ENCODE measurements at regions not wholly inside any gene's neighbourhood (a gene's known extent, or its start where the extent isn't known, plus 50 kb on each side); places are given as distances from the start of the nearest gene placed in this dataset.

DNA sequence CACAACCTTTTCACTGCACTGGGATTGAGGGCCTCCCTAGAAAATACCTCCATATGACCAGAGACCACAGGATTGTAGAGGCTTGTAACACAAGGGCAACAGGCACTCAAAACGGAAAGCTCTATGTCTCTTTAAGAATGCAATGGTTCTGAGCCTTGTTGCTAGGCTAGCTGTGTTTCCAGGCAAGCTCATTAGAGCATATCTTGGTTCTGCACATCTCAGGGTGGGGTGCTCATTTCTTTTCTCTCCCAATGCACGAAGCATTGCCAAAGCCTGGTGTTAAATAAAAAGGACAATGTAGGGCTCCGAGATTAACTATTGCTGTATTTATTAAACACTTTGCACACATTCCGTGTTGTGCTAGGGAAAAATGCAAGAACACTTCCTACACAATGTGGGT is 315.9 kb downstream of the PRDM2 start:
- Histone ChIP-seq H3K27me3 (ENCODE audit: insufficient read depth, low read length, poor library complexity) (no peaks in the 10 kb centered on the region), H3K23ac (ENCODE audit: low read length) (no peak overlapping the region), H3K79me2 (ENCODE audit: control insufficient read depth, insufficient read depth, low read length) (no peaks in the 10 kb centered on the region), H3K36me3 (ENCODE audit: control insufficient read depth, insufficient read depth, low read length) (no peaks in the 10 kb centered on the region), H3K4ac (ENCODE audit: low read depth, low read length) (no peak overlapping the region), H3K4me1 (ENCODE audit: control insufficient read depth, low read depth, low read length) (no peaks in the 10 kb centered on the region), H3K27ac (ENCODE audit: low read depth, low read length) (no peak overlapping the region), H4K8ac (ENCODE audit: low read depth, low read length) (no peak overlapping the region), H3K4me3 (ENCODE audit: low read length) (no peak overlapping the region), H3K9ac (ENCODE audit: low read length) (no peak overlapping the region), H3K18ac (ENCODE audit: low read length) (no peak overlapping the region), H2BK120ac (ENCODE audit: low read depth, low read length) (no peak overlapping the region), H4K5ac (ENCODE audit: low read length) (no peak overlapping the region), H2BK15ac (replicated peaks; ENCODE audit: low read depth) (no peak overlapping the region), H3K4me2 (ENCODE audit: low read length) (no peak overlapping the region), H2AK5ac (ENCODE audit: low read length) (no peak overlapping the region), H2BK5ac (ENCODE audit: low read length) (no peak overlapping the region), H3K56ac (ENCODE audit: low read length) (no peak overlapping the region), H3K79me1 (ENCODE audit: low read length) (no peaks in the 10 kb centered on the region)
- no CpG with 5 or more reads among the region's 4 CpGs for WGBS (ENCODE audit: extremely low coverage, insufficient coverage, low lambda C conversion rate)
- no peak for DNase-seq

- no peaks in the 10 kb centered on the region for H3K4me1 ChIP-seq (ENCODE audit: control insufficient read depth, low read depth, low read length)
- no peak overlapping the region for H3K27ac ChIP-seq (ENCODE audit: low read depth, low read length)
- WGBS (ENCODE audit: extremely low coverage, insufficient coverage, low lambda C conversion rate), result no CpG with 5 or more reads among the region's 7 CpGs
- no peak overlapping the region for H3K18ac ChIP-seq (ENCODE audit: low read length)
- no peak overlapping the region for H2AK5ac ChIP-seq (ENCODE audit: low read length)
- no peaks in the 10 kb centered on the region for H3K36me3 ChIP-seq (ENCODE audit: control insufficient read depth, insufficient read depth, low read length)
- H3K4ac ChIP-seq (ENCODE audit: low read depth, low read length), result no peak overlapping the region
- H2BK5ac ChIP-seq (ENCODE audit: low read length), result no peak overlapping the region
- H3K4me2 ChIP-seq (ENCODE audit: low read length), result no peak overlapping the region
- no peak overlapping the region for H3K4me3 ChIP-seq (ENCODE audit: low read length)
- H3K27me3 ChIP-seq (ENCODE audit: insufficient read depth, low read length, poor library complexity), result no peaks in the 10 kb centered on the region
- H3K79me2 ChIP-seq (ENCODE audit: control insufficient read depth, insufficient read depth, low read length), result no peaks in the 10 kb centered on the region
- H3K79me1 ChIP-seq (ENCODE audit: low read length), result no peaks in the 10 kb centered on the region
- no peak overlapping the region for H4K5ac ChIP-seq (ENCODE audit: low read length)
- no peak overlapping the region for H4K8ac ChIP-seq (ENCODE audit: low read depth, low read length)
- no peak overlapping the region for H3K9ac ChIP-seq (ENCODE audit: low read length)
- no peak overlapping the region for H2BK120ac ChIP-seq (ENCODE audit: low read depth, low read length)
- DNase-seq, result no peak
- no peak overlapping the region for H3K23ac ChIP-seq (ENCODE audit: low read length)
- H2BK15ac ChIP-seq (replicated peaks; ENCODE audit: low read depth), result no peak overlapping the region
- H3K56ac ChIP-seq (ENCODE audit: low read length), result no peak overlapping the region
These were observed 317.6 kb downstream of the PRDM2 start for GRCh38 chr1:14017531-14017961.

- Histone ChIP-seq H3K79me2 (ENCODE audit: control insufficient read depth, insufficient read depth, low read length) (no peaks in the 10 kb centered on the region), H3K27ac (ENCODE audit: low read depth, low read length) (no peak overlapping the region), H3K4me1 (ENCODE audit: control insufficient read depth, low read depth, low read length) (no peaks in the 10 kb centered on the region), H3K56ac (ENCODE audit: low read length) (no peak overlapping the region), H3K4me3 (ENCODE audit: low read length) (no peak overlapping the region), H2BK5ac (ENCODE audit: low read length) (no peak overlapping the region), H2BK120ac (ENCODE audit: low read depth, low read length) (no peak overlapping the region), H2AK5ac (ENCODE audit: low read length) (no peak overlapping the region), H4K8ac (ENCODE audit: low read depth, low read length) (no peak overlapping the region), H4K5ac (ENCODE audit: low read length) (no peak overlapping the region), H3K9ac (ENCODE audit: low read length) (no peak overlapping the region), H3K27me3 (ENCODE audit: insufficient read depth, low read length, poor library complexity) (no peaks in the 10 kb centered on the region), H3K4ac (ENCODE audit: low read depth, low read length) (no peak overlapping the region), H3K18ac (ENCODE audit: low read length) (no peak overlapping the region), H3K36me3 (ENCODE audit: control insufficient read depth, insufficient read depth, low read length) (no peaks in the 10 kb centered on the region), H3K23ac (ENCODE audit: low read length) (no peak overlapping the region), H3K4me2 (ENCODE audit: low read length) (no peak overlapping the region), H3K79me1 (ENCODE audit: low read length) (no peaks in the 10 kb centered on the region), H2BK15ac (replicated peaks; ENCODE audit: low read depth) (no peak overlapping the region)
- no peak for DNase-seq
- no CpG with 5 or more reads among the region's 1 CpG for WGBS (ENCODE audit: extremely low coverage, insufficient coverage, low lambda C conversion rate)
These were observed 319.5 kb downstream of the PRDM2 start for GRCh38 chr1:14019461-14019860.

DNA sequence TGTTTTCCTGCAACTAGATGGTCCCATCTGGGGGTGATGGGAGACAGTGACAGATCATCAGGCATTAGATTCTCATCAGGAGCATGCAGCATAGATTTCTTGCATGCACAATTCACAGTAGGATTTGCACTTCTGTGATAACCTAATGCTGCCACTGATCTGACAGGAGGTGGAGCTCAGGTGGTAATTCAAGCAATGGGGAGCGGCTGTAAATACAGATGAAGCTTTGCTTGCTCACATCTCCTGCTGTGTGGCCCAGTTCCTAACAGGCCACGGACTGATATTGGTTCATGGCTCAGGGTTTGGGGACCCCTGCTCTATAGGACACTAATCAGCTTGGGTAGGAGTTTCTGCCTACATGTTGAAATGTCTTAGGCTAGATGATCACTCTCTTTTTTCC is 320.0 kb downstream of the PRDM2 start:
- H3K4ac ChIP-seq (ENCODE audit: low read depth, low read length), result no peak overlapping the region
- WGBS (ENCODE audit: extremely low coverage, insufficient coverage, low lambda C conversion rate), result no CpG with 5 or more reads among the region's 2 CpGs
- H2BK120ac ChIP-seq (ENCODE audit: low read depth, low read length), result no peak overlapping the region
- no peak for DNase-seq
- H3K27me3 ChIP-seq (ENCODE audit: insufficient read depth, low read length, poor library complexity), result no peaks in the 10 kb centered on the region
- no peak overlapping the region for H2BK15ac ChIP-seq (replicated peaks; ENCODE audit: low read depth)
- H3K36me3 ChIP-seq (ENCODE audit: control insufficient read depth, insufficient read depth, low read length), result no peaks in the 10 kb centered on the region
- H4K8ac ChIP-seq (ENCODE audit: low read depth, low read length), result no peak overlapping the region
- no peak overlapping the region for H3K18ac ChIP-seq (ENCODE audit: low read length)
- H3K4me1 ChIP-seq (ENCODE audit: control insufficient read depth, low read depth, low read length), result no peaks in the 10 kb centered on the region
- no peak overlapping the region for H3K23ac ChIP-seq (ENCODE audit: low read length)
- H2BK5ac ChIP-seq (ENCODE audit: low read length), result no peak overlapping the region
- H3K79me1 ChIP-seq (ENCODE audit: low read length), result no peaks in the 10 kb centered on the region
- no peak overlapping the region for H3K27ac ChIP-seq (ENCODE audit: low read depth, low read length)
- H2AK5ac ChIP-seq (ENCODE audit: low read length), result no peak overlapping the region
- H3K9ac ChIP-seq (ENCODE audit: low read length), result no peak overlapping the region
- H3K4me2 ChIP-seq (ENCODE audit: low read length), result no peak overlapping the region
- no peak overlapping the region for H3K56ac ChIP-seq (ENCODE audit: low read length)
- H3K4me3 ChIP-seq (ENCODE audit: low read length), result no peak overlapping the region
- H3K79me2 ChIP-seq (ENCODE audit: control insufficient read depth, insufficient read depth, low read length), result no peaks in the 10 kb centered on the region
- no peak overlapping the region for H4K5ac ChIP-seq (ENCODE audit: low read length)

GRCh38 chr1:14027099-14027498 is 327.1 kb downstream of the PRDM2 start:
- no peaks in the 10 kb centered on the region for H3K79me1 ChIP-seq (ENCODE audit: low read length)
- no peak overlapping the region for H3K23ac ChIP-seq (ENCODE audit: low read length)
- no peak overlapping the region for H2BK120ac ChIP-seq (ENCODE audit: low read depth, low read length)
- H4K5ac ChIP-seq (ENCODE audit: low read length), result no peak overlapping the region
- no CpG with 5 or more reads among the region's 8 CpGs for WGBS (ENCODE audit: extremely low coverage, insufficient coverage, low lambda C conversion rate)
- no peak overlapping the region for H3K27ac ChIP-seq (ENCODE audit: low read depth, low read length)
- H3K4me2 ChIP-seq (ENCODE audit: low read length), result no peak overlapping the region
- H4K8ac ChIP-seq (ENCODE audit: low read depth, low read length), result no peak overlapping the region
- no peaks in the 10 kb centered on the region for H3K36me3 ChIP-seq (ENCODE audit: control insufficient read depth, insufficient read depth, low read length)
- H3K79me2 ChIP-seq (ENCODE audit: control insufficient read depth, insufficient read depth, low read length), result no peaks in the 10 kb centered on the region
- peak; percentile 10 for DNase-seq
- no peak overlapping the region for H2AK5ac ChIP-seq (ENCODE audit: low read length)
- H3K9ac ChIP-seq (ENCODE audit: low read length), result no peak overlapping the region
- H3K18ac ChIP-seq (ENCODE audit: low read length), result no peak overlapping the region
- no peaks in the 10 kb centered on the region for H3K27me3 ChIP-seq (ENCODE audit: insufficient read depth, low read length, poor library complexity)
- H3K4ac ChIP-seq (ENCODE audit: low read depth, low read length), result no peak overlapping the region
- no peak overlapping the region for H3K56ac ChIP-seq (ENCODE audit: low read length)
- H2BK15ac ChIP-seq (replicated peaks; ENCODE audit: low read depth), result no peak overlapping the region
- no peak overlapping the region for H2BK5ac ChIP-seq (ENCODE audit: low read length)
- no peaks in the 10 kb centered on the region for H3K4me1 ChIP-seq (ENCODE audit: control insufficient read depth, low read depth, low read length)
- no peak overlapping the region for H3K4me3 ChIP-seq (ENCODE audit: low read length)

GRCh38 chr1:14031461-14031860 is 331.5 kb downstream of the PRDM2 start:
- Histone ChIP-seq H3K79me2 (ENCODE audit: control insufficient read depth, insufficient read depth, low read length) (no peaks in the 10 kb centered on the region), H3K27me3 (ENCODE audit: insufficient read depth, low read length, poor library complexity) (no peaks in the 10 kb centered on the region)

More at GRCh38 chr1:14031461-14031860, 331.5 kb downstream of the PRDM2 start:
- H3K18ac ChIP-seq (ENCODE audit: low read length), result no peak overlapping the region
- H3K4me3 ChIP-seq (ENCODE audit: low read length), result no peak overlapping the region
- no peak overlapping the region for H3K9ac ChIP-seq (ENCODE audit: low read length)
- H3K36me3 ChIP-seq (ENCODE audit: control insufficient read depth, insufficient read depth, low read length), result no peaks in the 10 kb centered on the region
- H2BK120ac ChIP-seq (ENCODE audit: low read depth, low read length), result no peak overlapping the region
- H4K8ac ChIP-seq (ENCODE audit: low read depth, low read length), result no peak overlapping the region
- H3K27ac ChIP-seq (ENCODE audit: low read depth, low read length), result no peak overlapping the region
- WGBS (ENCODE audit: extremely low coverage, insufficient coverage, low lambda C conversion rate), result no CpG with 5 or more reads among the region's 3 CpGs
- no peaks in the 10 kb centered on the region for H3K79me1 ChIP-seq (ENCODE audit: low read length)
- no peak overlapping the region for H2BK15ac ChIP-seq (replicated peaks; ENCODE audit: low read depth)
- H2BK5ac ChIP-seq (ENCODE audit: low read length), result no peak overlapping the region
- no peak overlapping the region for H4K5ac ChIP-seq (ENCODE audit: low read length)
- H3K4ac ChIP-seq (ENCODE audit: low read depth, low read length), result no peak overlapping the region
- H3K4me2 ChIP-seq (ENCODE audit: low read length), result no peak overlapping the region
- no peak overlapping the region for H3K56ac ChIP-seq (ENCODE audit: low read length)
- H3K23ac ChIP-seq (ENCODE audit: low read length), result no peak overlapping the region
- DNase-seq, result no peak
- H3K4me1 ChIP-seq (ENCODE audit: control insufficient read depth, low read depth, low read length), result no peaks in the 10 kb centered on the region
- H2AK5ac ChIP-seq (ENCODE audit: low read length), result no peak overlapping the region
